Stimulated activated memory B cell treated with anti-CD40 and anti-IgM and Interleukin-4, amounts not matched to agents 10 μg/mL and 1 μg/mL and 100 μg/mL, for 72 hours (primary cell): ENCODE measurements at regions not wholly inside any gene's neighbourhood (a gene's known extent, or its start where the extent isn't known, plus 50 kb on each side); places are given as distances from the start of the nearest gene placed in this dataset.

Experiments used
- ATAC-seq: fragments of 150-1000 bp; cut with Tn5 transposase; 2 replicates; pipeline ENCODE4 v1.10.0; 2021
- H3K27ac Mint-ChIP-seq: one replicate; pipeline ENCODE4 v1.8.0; 2022; ENCODE audit warnings: mild to moderate bottlenecking, mixed read lengths
- H3K27me3 Mint-ChIP-seq: one replicate; pipeline ENCODE4 v1.8.0; 2022; ENCODE audit warnings: mixed read lengths
- H3K36me3 Mint-ChIP-seq: one replicate; pipeline ENCODE4 v1.8.0; 2022; ENCODE audit warnings: mixed read lengths
- H3K4me1 Mint-ChIP-seq: one replicate; pipeline ENCODE4 v1.8.0; 2022; ENCODE audit warnings: mixed read lengths
- H3K4me3 Mint-ChIP-seq: one replicate; pipeline ENCODE4 v1.8.0; 2022; ENCODE audit warnings: mild to moderate bottlenecking, moderate library complexity, mixed read lengths
- H3K9me3 Mint-ChIP-seq: one replicate; pipeline ENCODE4 v1.8.0; 2022; ENCODE audit warnings: mixed read lengths

GRCh38 chr12:70157099-70157498 is 86.1 kb upstream of the CNOT2 start:
- no peaks in the 10 kb centered on the region for H3K4me1 Mint-ChIP-seq
- ATAC-seq = no peak
- no peaks in the 10 kb centered on the region for H3K36me3 Mint-ChIP-seq
- H3K27me3 Mint-ChIP-seq = peaks cover 16% of the 10 kb centered on the region
- no peak overlapping the region for H3K27ac Mint-ChIP-seq
- H3K9me3 Mint-ChIP-seq = peaks cover 20% of the 10 kb centered on the region
- H3K4me3 Mint-ChIP-seq = no peak overlapping the region

- Mint-ChIP-seq H3K4me3 (no peak overlapping the region), H3K27ac (no peak overlapping the region), H3K4me1 (no peaks in the 10 kb centered on the region), H3K9me3 (peaks cover 7% of the 10 kb centered on the region), H3K27me3 (no peaks in the 10 kb centered on the region), H3K36me3 (no peaks in the 10 kb centered on the region)
- ATAC-seq = no peak
Measured at GRCh38 chr12:70165450-70165849, 77.8 kb upstream of the CNOT2 start.

GRCh38 chr12:70176290-70176689 is 66.9 kb upstream of the CNOT2 start:
- peaks cover 7% of the 10 kb centered on the region for H3K9me3 Mint-ChIP-seq
- no peaks in the 10 kb centered on the region for H3K36me3 Mint-ChIP-seq
- H3K4me1 Mint-ChIP-seq = no peaks in the 10 kb centered on the region
- no peak overlapping the region for H3K27ac Mint-ChIP-seq
- no peak overlapping the region for H3K4me3 Mint-ChIP-seq
- ATAC-seq = no peak
- peaks cover 7% of the 10 kb centered on the region for H3K27me3 Mint-ChIP-seq

- no peaks in the 10 kb centered on the region for H3K4me1 Mint-ChIP-seq
- H3K4me3 Mint-ChIP-seq = no peak overlapping the region
- no peak for ATAC-seq
- peaks cover 13% of the 10 kb centered on the region for H3K27me3 Mint-ChIP-seq
- no peaks in the 10 kb centered on the region for H3K36me3 Mint-ChIP-seq
- no peak overlapping the region for H3K27ac Mint-ChIP-seq
- H3K9me3 Mint-ChIP-seq = peaks cover 7% of the 10 kb centered on the region
Measured at GRCh38 chr12:70177631-70178030, 65.6 kb upstream of the CNOT2 start.

- no peaks in the 10 kb centered on the region for H3K36me3 Mint-ChIP-seq
- H3K27ac Mint-ChIP-seq = no peak overlapping the region
- H3K9me3 Mint-ChIP-seq = peaks cover 7% of the 10 kb centered on the region
- no peak overlapping the region for H3K4me3 Mint-ChIP-seq
- no peak for ATAC-seq
- no peaks in the 10 kb centered on the region for H3K4me1 Mint-ChIP-seq
- peaks cover 17% of the 10 kb centered on the region for H3K27me3 Mint-ChIP-seq
Measured at GRCh38 chr12:70178038-70178437, 65.2 kb upstream of the CNOT2 start.

GRCh38 chr12:70180130-70180529 is 63.1 kb upstream of the CNOT2 start:
- Mint-ChIP-seq H3K9me3 (peaks cover 7% of the 10 kb centered on the region), H3K27me3 (peaks cover 19% of the 10 kb centered on the region), H3K27ac (no peak overlapping the region), H3K36me3 (no peaks in the 10 kb centered on the region), H3K4me1 (no peaks in the 10 kb centered on the region), H3K4me3 (no peak overlapping the region)
- no peak for ATAC-seq

GRCh38 chr12:70185301-70185700 is 57.9 kb upstream of the CNOT2 start:
- Mint-ChIP-seq H3K27me3 (peaks cover 19% of the 10 kb centered on the region), H3K27ac (no peak overlapping the region), H3K4me3 (no peak overlapping the region), H3K4me1 (no peaks in the 10 kb centered on the region), H3K36me3 (no peaks in the 10 kb centered on the region), H3K9me3 (peaks cover 4% of the 10 kb centered on the region)
- no peak for ATAC-seq

DNA sequence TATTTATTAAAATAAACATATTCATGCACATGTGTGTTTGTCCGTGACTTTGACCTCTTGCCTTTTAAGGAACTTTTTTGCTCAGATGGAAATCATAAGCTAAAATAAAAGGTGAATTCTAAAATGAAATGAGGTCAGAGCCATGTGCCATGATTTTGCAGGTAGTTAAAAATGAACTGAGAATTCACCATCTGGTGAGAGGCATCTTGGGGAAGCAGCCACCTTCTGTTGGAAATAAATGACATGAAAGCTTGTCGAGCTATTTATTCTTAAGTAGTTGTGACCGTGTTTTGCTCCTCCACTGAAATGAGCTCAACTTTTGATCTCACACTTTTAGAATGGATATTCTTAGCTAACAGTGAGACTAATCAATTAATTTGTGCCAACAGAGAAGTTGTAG is 56.8 kb upstream of the CNOT2 start:
- H3K9me3 Mint-ChIP-seq = no peaks in the 10 kb centered on the region
- peaks cover 10% of the 10 kb centered on the region for H3K27me3 Mint-ChIP-seq
- H3K36me3 Mint-ChIP-seq = no peaks in the 10 kb centered on the region
- ATAC-seq = no peak
- no peak overlapping the region for H3K27ac Mint-ChIP-seq
- no peak overlapping the region for H3K4me3 Mint-ChIP-seq
- no peaks in the 10 kb centered on the region for H3K4me1 Mint-ChIP-seq

DNA sequence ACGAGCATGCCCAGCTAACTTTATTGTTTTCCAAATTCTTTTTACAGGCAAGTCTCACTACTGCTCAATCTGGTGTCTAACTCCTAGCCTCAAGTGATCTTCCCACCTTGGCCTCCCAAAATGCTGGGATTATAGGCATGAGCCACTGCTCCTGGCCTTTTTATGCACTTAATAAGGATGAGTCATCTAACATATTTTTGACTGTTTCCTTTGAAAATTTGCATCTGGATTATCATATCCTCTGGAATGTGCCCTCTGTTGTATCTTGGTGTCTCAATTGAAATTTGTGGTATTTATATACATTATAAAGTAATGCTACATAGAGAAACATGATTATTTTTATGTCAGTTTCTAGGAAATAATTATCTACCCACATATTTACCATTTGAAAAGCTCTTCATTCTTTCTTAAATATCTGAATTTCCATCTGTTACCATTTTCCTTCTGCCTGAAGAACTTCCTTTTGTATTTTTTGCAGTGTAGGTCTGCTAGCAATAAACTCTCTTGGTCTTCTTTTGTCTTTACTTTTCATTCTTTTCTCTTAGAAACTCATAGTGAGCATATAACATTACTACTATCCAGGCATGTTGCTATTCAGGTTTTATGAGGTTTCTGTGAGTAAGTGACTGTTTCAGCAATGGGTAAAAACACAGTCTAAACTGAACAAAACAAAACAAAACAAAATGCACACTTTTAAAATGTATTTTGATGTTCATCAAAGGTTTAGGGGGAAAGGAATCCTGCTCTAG is 52.8 kb upstream of the CNOT2 start:
- Mint-ChIP-seq H3K27ac (no peak overlapping the region), H3K27me3 (no peaks in the 10 kb centered on the region), H3K9me3 (no peaks in the 10 kb centered on the region), H3K4me1 (no peaks in the 10 kb centered on the region), H3K4me3 (no peak overlapping the region), H3K36me3 (no peaks in the 10 kb centered on the region)
- no peak for ATAC-seq
